HL-60 (cell line): ENCODE measurements at regions not wholly inside any gene's neighbourhood (a gene's known extent, or its start where the extent isn't known, plus 50 kb on each side); places are given as distances from the start of the nearest gene placed in this dataset.

Experiments used
- DNase-seq, 2 experiments: peaks; one replicate each; pipeline ENCODE4 v3.0.0-alpha.2; 2010 to 2020; ENCODE audit warnings: low read depth in 1 of 2, low spot score in 1 of 2
- H3K27ac ChIP-seq: fragments of 250-450 bp; sonication (Bioruptor Pico); replicated peaks from 2 replicates; pipeline ENCODE4 v1.5.1; 2020; ENCODE audit warnings: mild to moderate bottlenecking, moderate library complexity
- H3K27me3 ChIP-seq: fragments of 250-450 bp; sonication (Bioruptor Pico); 2 replicates; pipeline ENCODE4 v1.5.1; 2021; ENCODE audit warnings: mild to moderate bottlenecking, moderate library complexity; ENCODE audit not compliant: insufficient read depth, poor library complexity, severe bottlenecking
- H3K4me3 ChIP-seq: replicated peaks from 2 replicates; pipeline ENCODE4 v1.5.1; 2011; ENCODE audit warnings: mild to moderate bottlenecking, control low read depth, low read length; ENCODE audit not compliant: insufficient read depth
- CTCF ChIP-seq: IDR thresholded peaks from one replicate; pipeline ENCODE4 v1.5.1; 2011; ENCODE audit warnings: low read length, control low read depth, inconsistent platforms; ENCODE audit not compliant: insufficient read depth
- GABPA ChIP-seq: IDR thresholded peaks from 2 replicates; pipeline ENCODE4 v1.6.1; 2012; ENCODE audit warnings: low read depth
- POLR2AphosphoS5 ChIP-seq: IDR thresholded peaks from 2 replicates; pipeline ENCODE4 v1.6.1; 2012; ENCODE audit warnings: low read depth
- REST ChIP-seq: IDR thresholded peaks from 2 replicates; pipeline ENCODE4 v1.6.1; 2012; ENCODE audit warnings: low read depth; ENCODE audit not compliant: insufficient replicate concordance
- SPI1 ChIP-seq: IDR thresholded peaks from 2 replicates; pipeline ENCODE4 v1.6.1; 2012; ENCODE audit warnings: low read depth, mild to moderate bottlenecking, borderline replicate concordance

- no peak for TF ChIP-seq REST
- TF ChIP-seq GABPA: no peak
- no peak for TF ChIP-seq SPI1
- TF ChIP-seq CTCF: no peak
- no peak for TF ChIP-seq POLR2AphosphoS5
- no peak for DNase-seq
- no peak overlapping the region for H3K27ac ChIP-seq
Measured at GRCh38 chr1:4431491-4431890, 222.9 kb upstream of the AJAP1 start.

GRCh38 chr1:4433075-4433474 lies 221.3 kb upstream of the AJAP1 start:
- DNase-seq: no peak
- TF ChIP-seq CTCF: no peak
- no peak for TF ChIP-seq POLR2AphosphoS5
- no peak for TF ChIP-seq GABPA
- TF ChIP-seq REST: no peak
- no peak for TF ChIP-seq SPI1
- Histone ChIP-seq H3K27me3 (no peaks in the 10 kb centered on the region), H3K4me3 (no peak overlapping the region), H3K27ac (no peak overlapping the region)

More at GRCh38 chr1:4431491-4431890, 222.9 kb upstream of the AJAP1 start:
- Histone ChIP-seq H3K27me3 (no peaks in the 10 kb centered on the region), H3K4me3 (no peak overlapping the region)

GRCh38 chr1:4444086-4444485 lies 210.3 kb upstream of the AJAP1 start:
- no peak overlapping the region for H3K4me3 ChIP-seq
- no peak for DNase-seq
- TF ChIP-seq SPI1: no peak
- no peak for TF ChIP-seq REST
- no peak for TF ChIP-seq POLR2AphosphoS5
- no peak for TF ChIP-seq GABPA
- no peak for TF ChIP-seq CTCF
- H3K27ac ChIP-seq: no peak overlapping the region
- H3K27me3 ChIP-seq: no peaks in the 10 kb centered on the region
